DMS114 treated with DMSO at 0.1 percent for 48 hours (cell line): ENCODE measurements at regions not wholly inside any gene's neighbourhood (a gene's known extent, or its start where the extent isn't known, plus 50 kb on each side); places are given as distances from the start of the nearest gene placed in this dataset.

Experiments
- DNase-seq: peaks from one replicate; lab custom pipeline; 2025; ENCODE audit not compliant: unreplicated experiment; lab: John Stamatoyannopoulos, UW

DNA sequence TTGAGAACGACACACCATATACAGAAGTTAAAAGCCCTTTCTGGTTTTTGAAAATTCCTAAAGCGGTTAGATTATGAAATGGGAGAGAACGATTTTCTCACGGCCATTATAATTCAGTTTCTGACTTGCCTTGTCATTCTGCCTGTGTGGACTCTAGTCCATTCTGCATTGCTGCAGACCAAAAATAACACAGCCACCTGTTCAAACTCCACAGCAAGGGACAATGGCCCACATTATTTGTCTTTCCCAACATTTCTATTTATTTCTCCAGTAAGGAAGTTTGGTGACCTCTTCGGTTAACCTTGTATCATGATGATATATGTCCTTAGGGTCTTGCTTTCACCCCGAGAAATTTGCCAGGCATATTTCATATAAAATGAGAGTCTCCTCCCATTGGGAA, 497.7 kb downstream of the BRINP1 start:
- no peak for DNase-seq

DNA sequence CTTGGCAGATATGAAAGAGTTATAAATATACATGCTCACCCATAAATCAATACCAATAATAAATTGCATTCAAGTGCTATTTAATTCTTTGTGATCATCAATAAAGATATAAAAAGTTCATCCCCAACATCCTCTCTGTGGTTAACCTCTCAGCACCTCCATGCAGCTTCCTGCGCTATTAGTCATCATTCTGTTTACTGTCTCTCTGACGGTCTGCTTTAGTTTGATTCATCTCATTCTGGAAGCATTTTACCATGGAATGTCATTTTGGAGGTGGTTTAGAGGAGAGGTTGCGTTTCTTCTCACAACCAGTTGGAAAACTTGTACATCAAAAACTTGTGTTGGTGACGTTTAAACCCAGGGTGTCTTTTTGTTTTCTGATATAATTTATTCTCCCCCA, 486.6 kb downstream of the BRINP1 start:
- no peak for DNase-seq

DNA sequence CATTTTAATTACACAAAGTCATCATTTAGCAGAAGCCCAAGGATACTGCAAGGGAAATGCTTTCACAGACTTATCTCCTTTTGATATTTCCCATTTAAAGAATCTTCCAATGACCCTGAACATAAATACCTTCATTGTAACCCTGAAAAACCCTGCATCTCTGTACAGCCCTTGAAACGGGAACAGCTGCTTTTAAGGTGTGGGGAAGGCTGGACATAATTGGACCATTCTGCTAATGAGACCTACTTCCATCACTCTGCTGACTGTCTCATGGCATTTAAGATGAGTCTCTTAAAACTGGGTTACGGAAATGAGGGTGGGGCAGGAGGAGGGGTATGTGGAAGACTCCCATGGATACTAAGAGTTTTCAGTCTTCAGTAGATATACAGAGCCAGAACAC, 485.8 kb downstream of the BRINP1 start:
- no peak for DNase-seq

DNA sequence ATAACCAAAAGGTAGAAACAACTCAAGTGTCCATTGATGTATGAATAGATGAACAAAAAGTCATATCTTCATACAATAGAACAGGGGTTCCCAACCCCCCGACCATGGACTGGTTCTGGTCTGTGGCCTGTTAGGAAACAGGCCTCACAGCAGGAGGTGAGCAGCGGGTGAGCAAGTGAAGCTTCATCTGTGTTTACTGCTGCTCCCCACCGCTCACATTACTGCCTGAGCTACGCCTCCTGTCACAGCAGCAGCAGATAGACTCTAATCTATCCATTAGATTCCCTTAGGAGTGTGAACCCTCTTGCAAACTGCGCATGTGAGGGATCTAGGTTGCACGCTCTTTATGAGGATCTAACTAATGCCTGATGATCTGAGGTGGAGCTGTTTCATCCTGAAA, 478.0 kb downstream of the BRINP1 start:
- DNase-seq: no peak

DNA sequence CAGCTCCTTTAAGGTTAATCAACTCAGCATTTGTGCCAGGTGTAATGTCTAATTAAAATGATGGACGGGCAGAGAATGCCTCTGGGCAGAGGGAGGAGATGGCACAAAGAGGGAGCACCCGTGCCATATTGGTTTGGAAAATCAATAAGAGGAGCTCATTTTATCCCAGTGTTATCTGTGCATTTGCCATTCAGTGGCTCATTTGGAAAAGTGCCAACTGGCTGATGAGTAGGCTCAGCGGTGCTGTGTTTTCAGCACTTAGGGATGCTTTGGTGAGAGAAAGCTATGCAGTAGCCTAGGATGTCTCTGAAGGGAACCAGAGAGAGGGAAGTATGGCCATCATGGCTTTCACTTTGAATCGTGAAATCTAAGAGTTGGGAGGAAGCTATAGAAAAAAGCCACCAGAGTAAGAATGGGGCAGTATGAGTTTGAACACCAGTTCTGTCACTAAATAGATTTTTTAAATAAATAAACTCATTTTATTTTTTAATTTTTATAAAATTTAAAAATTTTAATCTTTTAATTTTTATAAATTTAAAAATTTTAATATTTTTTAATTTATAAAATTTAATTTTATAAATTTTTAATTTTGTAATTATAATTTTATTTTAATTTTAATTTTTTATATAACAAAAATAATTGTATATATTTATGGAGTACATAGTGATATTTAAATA, 472.8 kb downstream of the BRINP1 start:
- DNase-seq: no peak

DNA sequence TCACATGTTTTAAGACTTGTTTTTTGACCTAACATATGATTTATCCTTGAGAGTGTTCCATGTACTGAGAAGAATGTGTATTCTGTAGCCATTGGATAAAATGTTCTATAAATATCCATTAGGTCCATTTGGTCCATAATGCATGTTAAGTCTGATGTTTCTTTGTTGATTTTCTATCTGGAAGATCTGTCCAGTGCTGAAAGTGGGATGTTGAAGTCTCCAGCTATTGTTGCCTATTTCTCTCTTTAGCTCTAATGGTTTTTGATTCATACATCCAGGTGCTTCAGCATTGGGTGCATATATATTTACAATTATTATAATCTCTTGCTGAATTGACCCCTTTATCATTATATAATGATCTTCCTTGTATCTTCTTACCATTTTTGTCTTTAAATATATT, 451.1 kb downstream of the BRINP1 start:
- DNase-seq: no peak

DNA sequence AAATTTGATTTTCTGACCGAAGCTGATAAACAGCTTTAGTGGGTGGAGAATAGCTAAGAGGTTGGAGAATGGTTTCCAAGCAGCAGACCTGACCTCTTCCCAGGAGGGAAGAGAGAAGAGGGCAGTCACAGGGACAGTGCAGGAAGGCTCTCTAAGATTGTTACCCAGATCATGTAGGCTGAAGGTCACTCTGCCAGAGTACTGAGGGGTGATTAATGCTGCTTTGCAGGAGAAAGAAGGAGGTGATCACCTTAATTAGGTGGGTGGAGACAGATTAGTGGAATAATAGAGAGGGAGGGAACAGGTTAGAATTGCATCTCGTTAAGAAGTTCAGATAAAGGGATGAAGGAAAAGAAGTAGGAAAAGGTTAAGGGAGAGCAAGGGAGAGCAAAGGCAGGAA, 440.5 kb downstream of the BRINP1 start:
- no peak for DNase-seq

DNA sequence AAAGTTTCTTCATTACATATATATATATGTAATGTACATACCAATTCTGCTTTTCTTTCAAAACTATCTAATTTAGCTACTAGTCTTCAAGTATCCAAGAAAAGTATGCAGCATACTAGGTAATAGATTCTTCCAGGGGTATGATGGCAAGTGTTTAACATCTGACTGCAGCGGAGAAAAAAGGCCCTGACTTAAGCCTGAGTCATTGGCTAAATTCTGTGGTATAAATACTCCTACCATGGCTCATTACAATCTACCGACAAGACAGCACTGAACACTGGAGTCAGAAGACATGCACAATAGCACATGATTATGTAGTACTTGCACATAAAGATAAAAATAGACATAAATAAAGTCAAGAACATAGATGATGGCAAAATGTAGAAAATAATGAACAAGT, 439.9 kb downstream of the BRINP1 start:
- no peak for DNase-seq

DNA sequence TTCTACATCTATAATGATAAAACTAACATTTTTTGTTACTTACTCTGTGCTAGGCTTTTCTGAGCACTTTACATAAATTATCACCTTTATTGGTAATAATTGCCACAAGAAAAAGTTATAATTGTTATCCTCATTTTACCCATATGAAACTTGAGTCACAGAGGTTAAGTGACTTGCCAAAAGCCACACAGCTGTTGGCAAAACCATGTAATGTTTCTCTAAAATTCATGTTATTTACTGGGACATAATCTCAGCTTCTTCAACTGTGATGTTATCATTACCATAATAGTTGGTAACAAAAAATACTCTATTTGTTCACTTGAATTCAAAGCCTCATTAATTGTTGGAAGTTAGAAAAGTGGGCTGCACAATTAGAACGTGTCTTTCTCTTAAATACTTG, 437.3 kb downstream of the BRINP1 start:
- DNase-seq: no peak

DNA sequence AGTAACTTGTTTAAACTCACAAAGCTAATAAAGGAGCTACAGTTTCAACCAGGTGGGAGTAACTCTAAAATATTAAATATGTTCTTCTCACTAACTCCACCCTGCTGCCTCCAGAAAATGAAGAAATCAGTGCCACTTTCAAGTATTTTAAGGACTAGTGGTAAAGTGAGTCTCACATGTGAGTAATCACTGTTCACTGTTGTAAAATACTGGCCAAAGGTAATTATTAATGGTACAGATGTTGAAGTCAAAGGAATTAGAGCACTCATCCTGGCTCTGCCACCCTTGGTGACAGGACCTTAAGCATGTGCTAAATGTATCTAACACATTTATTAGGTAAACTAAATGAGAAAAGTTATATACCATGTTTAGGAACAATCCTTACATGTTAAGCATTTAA, 430.7 kb downstream of the BRINP1 start:
- DNase-seq: no peak

DNA sequence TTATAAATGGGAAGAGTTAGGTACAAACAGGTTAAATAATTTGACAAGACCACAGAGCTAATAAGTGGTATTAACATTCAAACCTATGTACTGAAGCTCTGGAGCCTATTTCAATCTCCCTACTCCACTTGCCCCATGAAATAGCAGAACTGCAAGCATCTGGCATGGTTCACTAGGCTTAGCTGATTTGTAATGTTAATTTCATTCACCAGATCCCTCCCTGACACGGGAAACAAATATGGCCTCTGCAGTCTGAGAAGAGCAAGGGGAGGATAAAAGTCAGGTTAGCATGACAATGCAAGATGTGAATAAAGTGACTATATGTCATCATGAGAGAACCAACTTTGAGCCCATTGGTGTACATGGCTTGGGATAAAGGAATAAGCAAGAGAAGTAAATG, 428.8 kb downstream of the BRINP1 start:
- DNase-seq: no peak

DNA sequence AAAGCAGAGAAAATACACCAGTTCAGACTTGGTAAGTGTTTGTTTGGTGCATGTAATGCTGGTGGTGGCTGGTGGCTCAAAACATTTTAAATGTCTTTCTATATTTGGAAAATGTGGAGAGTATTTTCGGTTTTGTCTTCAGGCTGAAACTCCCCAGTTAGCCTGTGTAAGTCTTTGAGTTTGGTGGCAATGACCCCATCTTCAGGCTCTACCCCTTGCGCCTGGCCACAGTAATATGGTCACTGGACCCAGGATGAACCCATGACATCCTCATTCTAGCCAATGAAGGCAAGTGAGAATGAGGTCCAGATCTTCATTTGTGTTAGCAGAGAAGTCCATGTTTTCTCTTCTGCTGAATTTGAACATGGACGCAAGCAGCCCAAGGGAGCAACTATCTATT, 422.6 kb downstream of the BRINP1 start:
- no peak for DNase-seq

DNA sequence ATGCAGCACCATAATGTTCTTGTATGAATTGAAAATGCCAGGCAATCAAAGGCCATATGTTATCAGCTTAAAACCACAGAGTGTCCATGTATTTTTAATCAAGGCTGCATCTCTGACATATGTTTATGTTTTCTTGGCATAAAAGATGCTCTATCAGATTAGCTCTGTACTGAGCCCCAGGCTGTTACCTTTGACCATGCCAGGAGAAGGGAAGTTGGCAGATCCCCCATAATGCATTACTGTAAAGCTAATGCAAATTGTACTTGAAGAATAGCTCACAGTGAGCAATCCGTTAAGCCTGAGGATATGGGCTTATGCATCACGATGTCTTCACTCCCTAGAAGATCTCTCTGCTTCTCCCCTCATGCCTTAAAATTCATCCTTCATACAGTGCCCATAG, 414.4 kb downstream of the BRINP1 start:
- no peak for DNase-seq

DNA sequence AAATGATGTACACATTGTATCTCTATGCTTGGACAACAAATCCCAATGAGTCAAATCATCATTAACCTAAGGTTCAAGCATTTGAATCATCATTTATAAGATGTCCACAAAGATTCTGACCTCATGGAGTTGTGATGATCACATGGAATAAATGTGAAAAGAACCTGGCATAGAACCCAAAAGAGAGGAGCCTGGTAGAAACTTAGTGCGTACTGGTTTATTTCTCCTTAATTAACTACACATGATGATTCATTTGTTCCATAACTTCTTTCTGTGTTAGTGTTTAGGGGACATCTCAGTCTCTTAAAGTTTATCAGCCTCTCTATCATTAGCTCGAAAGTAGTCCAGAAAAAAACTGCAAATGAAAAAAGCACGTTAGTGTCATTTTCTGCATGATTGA, 411.6 kb downstream of the BRINP1 start:
- no peak for DNase-seq

DNA sequence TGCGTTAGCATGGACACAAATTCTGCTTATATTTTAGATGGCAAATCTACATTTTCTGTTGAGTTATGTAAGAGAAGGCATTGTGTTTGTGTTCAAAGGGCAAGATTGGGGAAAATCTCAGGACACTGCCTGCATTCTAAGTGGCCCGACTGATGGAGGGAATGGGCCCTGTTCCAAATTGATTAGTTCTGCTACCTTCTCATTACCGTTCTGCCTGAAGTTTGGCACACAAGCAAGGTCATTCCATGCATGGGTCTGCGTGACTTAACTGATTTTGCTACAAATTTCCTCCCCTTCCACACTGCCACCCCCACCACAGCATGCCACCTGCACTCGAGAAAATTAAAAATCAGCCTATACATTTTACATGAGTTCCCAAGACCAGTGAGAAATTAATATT, 409.9 kb downstream of the BRINP1 start:
- no peak for DNase-seq

DNA sequence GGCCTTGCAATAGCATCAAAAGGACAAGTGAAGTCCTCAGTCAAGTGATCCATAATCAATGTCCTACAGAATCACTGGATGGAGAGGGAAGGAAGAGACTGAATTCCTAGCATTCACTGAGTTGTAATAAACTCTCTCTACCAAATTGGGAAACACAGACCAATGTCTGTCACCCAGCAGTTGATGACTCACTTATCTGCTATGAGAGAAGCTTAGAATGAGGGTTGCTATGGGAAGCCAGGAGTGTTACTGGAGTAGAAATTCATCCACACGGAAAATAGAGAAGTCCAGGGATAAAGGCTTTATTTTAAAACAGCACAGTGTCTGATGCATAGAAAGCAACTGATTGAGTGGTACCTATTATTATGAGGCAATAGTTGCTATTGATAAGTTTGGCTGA, 407.4 kb downstream of the BRINP1 start:
- no peak for DNase-seq

DNA sequence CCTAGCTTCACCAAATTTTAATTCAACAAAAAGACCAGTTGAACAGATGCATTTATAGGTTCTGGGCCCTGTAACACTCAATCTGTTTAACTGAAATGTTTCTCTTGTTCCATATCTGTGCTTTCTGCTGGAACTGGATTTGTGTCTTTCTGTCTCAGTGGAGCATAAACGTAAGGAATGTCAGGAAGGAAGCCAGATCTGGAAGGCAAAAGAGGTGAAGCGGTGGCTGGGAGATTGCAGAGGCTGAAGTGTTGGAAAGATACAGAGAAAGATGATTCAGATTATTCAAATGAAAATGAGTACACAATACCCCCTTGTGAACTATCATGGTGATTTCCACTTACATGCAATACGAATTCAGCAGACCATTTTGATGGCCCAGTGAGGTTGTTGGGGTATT, 406.8 kb downstream of the BRINP1 start:
- no peak for DNase-seq

DNA sequence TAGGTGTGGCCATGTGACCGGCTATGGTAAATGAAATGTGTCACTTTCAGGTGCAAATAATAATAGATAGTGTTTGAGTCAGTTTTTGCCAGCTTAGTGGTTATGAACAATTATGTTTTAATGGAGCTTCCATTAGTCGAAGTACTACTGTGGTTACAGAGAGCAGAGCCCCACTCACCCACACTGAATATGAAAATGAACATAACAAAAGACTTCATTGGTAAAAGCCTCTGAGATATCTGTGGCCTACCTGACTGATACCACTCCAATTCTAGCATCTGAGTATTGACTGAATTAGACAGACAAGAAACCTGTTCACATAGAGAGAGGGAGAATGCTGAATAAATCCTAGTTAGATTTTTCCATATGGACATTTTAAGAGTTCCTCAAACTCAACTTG, 405.6 kb downstream of the BRINP1 start:
- DNase-seq: no peak

DNA sequence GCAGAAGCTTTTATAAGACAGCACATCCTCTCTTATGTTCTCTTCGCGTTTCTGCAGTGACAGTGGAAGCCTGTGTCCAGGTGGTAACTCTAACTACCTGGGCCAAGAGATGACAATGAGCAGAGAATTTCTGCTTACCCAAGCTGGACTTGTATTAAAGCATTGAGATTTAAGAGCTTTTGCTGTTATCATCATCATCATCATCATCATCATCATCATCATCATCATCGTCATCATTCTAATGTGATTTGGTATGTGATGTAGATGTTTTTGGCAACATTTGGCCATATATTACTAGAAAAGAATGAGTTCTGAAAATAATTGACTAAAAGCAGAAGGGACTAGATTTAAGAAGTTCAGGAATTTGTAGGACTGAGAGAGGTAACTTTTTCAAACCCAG, 401.3 kb downstream of the BRINP1 start:
- no peak for DNase-seq

DNA sequence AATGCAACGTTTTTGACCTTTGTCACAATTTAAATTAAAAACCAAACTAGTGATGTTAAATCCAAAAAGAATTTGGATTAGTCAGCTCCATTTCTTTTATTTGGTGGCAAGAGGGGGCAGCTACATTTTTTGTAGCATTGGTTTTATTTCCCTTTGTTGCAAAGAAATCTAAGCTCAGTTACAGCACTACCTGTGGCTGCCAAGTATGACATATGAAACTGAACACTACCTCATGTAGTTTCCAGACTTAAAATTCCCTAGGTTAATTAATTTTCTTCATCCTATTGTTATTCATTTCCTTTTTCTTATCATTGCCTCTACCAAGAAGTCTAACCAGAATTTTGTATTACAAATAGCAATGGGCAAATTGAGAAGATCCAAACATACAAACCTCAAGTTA, 393.5 kb downstream of the BRINP1 start:
- no peak for DNase-seq

DNA sequence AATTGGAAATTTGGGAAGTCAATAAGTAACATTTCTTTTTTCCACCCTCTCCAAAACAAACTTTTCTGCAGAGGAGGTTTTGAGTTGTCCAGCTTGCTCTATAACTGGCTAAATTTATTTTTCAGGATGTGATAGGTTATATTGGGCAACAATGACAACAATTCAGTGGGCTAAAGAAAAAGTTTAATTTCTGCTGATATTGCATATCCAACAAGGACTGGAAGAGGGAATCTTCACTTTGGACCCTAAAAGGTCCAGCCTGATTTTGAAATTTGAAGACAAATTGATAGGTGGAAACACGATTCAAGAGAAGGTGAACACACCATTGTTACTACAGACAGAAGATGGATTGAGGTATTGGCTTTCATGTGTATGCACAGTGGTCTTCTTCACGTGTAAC, 393.1 kb downstream of the BRINP1 start:
- DNase-seq: no peak

DNA sequence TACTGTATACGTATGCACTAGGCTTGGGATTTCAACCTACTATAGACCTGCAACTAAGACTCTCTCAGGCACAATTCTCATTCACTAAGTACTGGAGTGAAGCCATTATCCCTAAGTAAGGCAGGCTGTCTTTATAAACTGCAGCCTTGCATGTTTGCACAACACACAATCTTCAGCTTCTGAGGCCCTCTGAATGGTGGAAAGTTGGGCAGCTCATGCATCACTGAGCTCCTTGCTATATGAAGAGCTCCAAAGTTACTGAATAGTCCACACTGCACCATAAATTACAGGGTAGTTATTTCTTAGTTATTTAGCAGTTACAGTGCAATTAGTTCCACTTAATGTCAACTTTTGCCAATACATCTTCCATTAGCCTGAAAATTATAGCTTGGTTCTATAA, 384.6 kb downstream of the BRINP1 start:
- no peak for DNase-seq

DNA sequence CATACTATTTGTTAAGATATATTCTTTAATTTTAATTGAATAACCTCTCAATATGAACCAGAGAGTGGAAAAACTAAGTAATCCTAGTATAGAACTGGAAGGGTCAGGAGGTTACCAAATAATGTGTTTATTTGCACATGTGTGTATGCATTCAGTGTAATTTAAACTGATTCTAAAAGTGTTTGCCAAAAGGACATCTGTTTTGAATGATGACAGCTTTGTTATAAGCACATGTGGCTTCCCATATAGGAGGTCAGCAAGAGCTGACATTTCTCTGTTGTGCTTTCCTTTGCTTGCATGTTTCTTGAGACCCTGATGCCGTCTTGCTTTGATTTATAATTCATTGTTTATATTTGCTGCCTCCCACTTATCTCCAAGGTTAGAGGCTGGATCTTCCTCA, 383.4 kb downstream of the BRINP1 start:
- DNase-seq: no peak

DNA sequence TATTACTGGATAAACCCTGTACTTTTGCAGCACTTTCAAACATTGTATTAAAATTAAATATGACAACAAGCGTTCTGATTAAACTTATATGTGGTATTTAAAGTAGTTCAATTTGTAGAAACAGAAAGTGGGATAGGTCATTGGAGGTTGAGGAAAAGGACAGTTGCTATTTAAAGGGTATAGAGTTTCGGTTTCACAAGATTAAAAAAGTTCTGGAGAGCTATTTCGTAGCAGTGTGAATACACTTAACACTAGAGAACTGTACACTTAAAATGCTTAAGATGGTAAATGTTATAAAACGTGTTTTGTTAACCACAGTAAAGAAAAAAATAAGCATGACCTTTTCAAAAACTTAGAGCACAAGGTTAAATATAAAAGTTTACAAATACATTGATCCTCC, 382.1 kb downstream of the BRINP1 start:
- DNase-seq: no peak
